GM18868 (cell line): ENCODE measurements at regions not wholly inside any gene's neighbourhood (a gene's known extent, or its start where the extent isn't known, plus 50 kb on each side); places are given as distances from the start of the nearest gene placed in this dataset.
"Not testable (repeated sequence)": the region's sequence is repeated elsewhere in the genome, so short reads cannot be mapped to it uniquely, and the experiment has no call there.

Source experiments
- ATAC-seq: cut with Tn5 transposase; IDR thresholded peaks from one replicate; pipeline ENCODE4 v1.9.1; 2021; ENCODE audit warnings: mild to moderate bottlenecking, moderate library complexity; ENCODE audit not compliant: unreplicated experiment

- no peak for ATAC-seq
These were observed 1962.3 kb upstream of the CDH6 start for GRCh38 chr5:29231154-29231553.

GRCh38 chr5:29230591-29230990 lies 1962.9 kb upstream of the CDH6 start:
- ATAC-seq = no peak

GRCh38 chr5:29229461-29229860 lies 1964.0 kb upstream of the CDH6 start:
- ATAC-seq = no peak

- ATAC-seq = no peak
These were observed 1975.3 kb upstream of the CDH6 start for GRCh38 chr5:29218138-29218537.

GRCh38 chr5:29214839-29215238 lies 1978.6 kb upstream of the CDH6 start:
- no peak for ATAC-seq

GRCh38 chr5:29213475-29213874 lies 1980.0 kb upstream of the CDH6 start:
- ATAC-seq = no peak

GRCh38 chr5:29208024-29208423 lies 1985.5 kb upstream of the CDH6 start:
- ATAC-seq = no peak

- no peak for ATAC-seq
These were observed 1990.4 kb upstream of the CDH6 start for GRCh38 chr5:29203049-29203448.

- ATAC-seq = no peak
These were observed 1995.6 kb upstream of the CDH6 start for GRCh38 chr5:29197631-29198454.

GRCh38 chr5:29193972-29194371 lies 1999.5 kb upstream of the CDH6 start:
- ATAC-seq = no peak

- ATAC-seq = not testable (repeated sequence)
These were observed 2002.0 kb upstream of the CDH6 start for GRCh38 chr5:29191269-29192048.

- ATAC-seq = not testable (repeated sequence)
These were observed 2003.1 kb upstream of the CDH6 start for GRCh38 chr5:29190398-29190797.

- ATAC-seq = not testable (repeated sequence)
These were observed 2007.1 kb upstream of the CDH6 start for GRCh38 chr5:29186380-29186779.

GRCh38 chr5:29185558-29185957 lies 2007.9 kb upstream of the CDH6 start:
- no peak for ATAC-seq

- no peak for ATAC-seq
These were observed 2017.7 kb upstream of the CDH6 start for GRCh38 chr5:29175774-29176173.

- no peak for ATAC-seq
These were observed 2022.9 kb upstream of the CDH6 start for GRCh38 chr5:29170599-29170998.

- ATAC-seq = no peak
These were observed 2023.6 kb upstream of the CDH6 start for GRCh38 chr5:29169886-29170285.

GRCh38 chr5:29162297-29162696 lies 2031.2 kb upstream of the CDH6 start:
- no peak for ATAC-seq

GRCh38 chr5:29161399-29162291 lies 2031.8 kb upstream of the CDH6 start:
- ATAC-seq = no peak

- no peak for ATAC-seq
These were observed 2035.5 kb upstream of the CDH6 start for GRCh38 chr5:29157975-29158374.

- no peak for ATAC-seq
These were observed 2042.6 kb upstream of the CDH6 start for GRCh38 chr5:29150840-29151239.
